Skeletal muscle tissue (tissue), 3 donors: ENCODE measurements at regions not wholly inside any gene's neighbourhood (a gene's known extent, or its start where the extent isn't known, plus 50 kb on each side); places are given as distances from the start of the nearest gene placed in this dataset.

ENCODE experiments used
- H3K27ac ChIP-seq: one replicate; pipeline ENCODE4 v1.7.0; 2013; ENCODE audit warnings: mild to moderate bottlenecking, low read depth, low read length, inconsistent platforms
- H3K27me3 ChIP-seq, 3 donors: one replicate each; pipeline ENCODE4 v1.7.0; 2013; ENCODE audit warnings: low read length in 3 of 3; ENCODE audit not compliant: control insufficient read depth in 3 of 3, insufficient read depth in 3 of 3
- H3K36me3 ChIP-seq, 3 donors: one replicate each; pipeline ENCODE4 v1.7.0; 2013; ENCODE audit warnings: low read length in 3 of 3; ENCODE audit not compliant: control insufficient read depth in 3 of 3, insufficient read depth in 3 of 3
- H3K4me1 ChIP-seq, 3 donors: one replicate each; pipeline ENCODE4 v1.7.0; 2013; ENCODE audit warnings: low read length in 3 of 3, mild to moderate bottlenecking in 3 of 3; ENCODE audit not compliant: control insufficient read depth in 3 of 3, insufficient read depth in 3 of 3
- H3K4me3 ChIP-seq, 3 donors: one replicate each; pipeline ENCODE4 v1.7.0; 2013; ENCODE audit warnings: low read length in 3 of 3
- H3K9ac ChIP-seq, 3 donors: one replicate each; pipeline ENCODE4 v1.7.0; 2013; ENCODE audit warnings: low read length in 3 of 3, mild to moderate bottlenecking in 3 of 3, moderate library complexity in 2 of 3, low read depth in 1 of 3
- H3K9me3 ChIP-seq, 3 donors: one replicate each; pipeline ENCODE4 v1.7.0; 2013; ENCODE audit warnings: low read length in 3 of 3; ENCODE audit not compliant: control insufficient read depth in 3 of 3
- donor health status: Osteomylitis.

DNA sequence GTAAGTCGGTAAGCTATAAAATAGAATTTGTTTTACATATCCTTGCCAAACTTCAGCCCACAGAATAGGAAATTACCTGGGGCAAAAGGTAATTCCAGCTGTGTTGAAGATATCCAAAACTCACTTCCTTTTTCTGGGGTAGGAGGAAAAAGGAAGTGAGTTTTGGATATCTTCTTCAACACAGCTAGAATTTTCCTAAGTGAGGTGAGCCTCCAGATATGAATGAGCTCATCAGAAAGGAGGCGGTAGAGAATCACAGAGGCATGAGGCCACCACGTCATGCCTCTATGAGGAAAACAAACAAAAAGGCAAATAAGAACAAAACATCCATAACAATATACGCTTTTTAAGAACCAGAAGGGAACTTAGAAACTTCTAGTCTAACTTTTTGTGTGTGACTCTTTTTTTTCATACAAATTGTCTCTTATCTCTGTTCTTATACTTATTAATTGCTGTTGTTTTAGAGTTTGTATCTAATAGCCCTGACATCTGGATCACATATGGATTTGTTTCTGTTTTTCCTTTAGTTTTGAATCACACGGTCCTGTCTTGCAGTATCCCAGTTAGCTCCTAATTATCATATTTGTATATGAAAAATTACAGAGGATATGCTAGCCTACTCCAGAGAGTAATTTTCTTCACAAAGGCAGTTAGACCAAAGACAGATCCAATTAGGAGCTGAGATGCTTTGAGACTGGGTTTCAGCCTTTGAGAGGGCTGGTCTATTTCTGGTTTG, 104.5 kb downstream of the RBM43 start:
- no peak overlapping the region for H3K9ac ChIP-seq
- peaks cover 0 to 3% (median 0%) of the 10 kb centered on the region in 3 donors for H3K27me3 ChIP-seq

GRCh38 chr2:151156431-151156830, 105.2 kb downstream of the RBM43 start:
- Histone ChIP-seq H3K36me3 (no peaks in the 10 kb centered on the region), H3K27me3 (peaks cover 0 to 3% (median 0%) of the 10 kb centered on the region in 3 donors), H3K4me1 (no peaks in the 10 kb centered on the region), H3K4me3 (no peak overlapping the region), H3K9ac (no peak overlapping the region), H3K27ac (no peak overlapping the region), H3K9me3 (no peaks in the 10 kb centered on the region)

More for the DNA sequence above, 104.5 kb downstream of the RBM43 start:
- Histone ChIP-seq H3K4me3 (no peak overlapping the region), H3K4me1 (no peaks in the 10 kb centered on the region), H3K27ac (no peak overlapping the region), H3K36me3 (no peaks in the 10 kb centered on the region), H3K9me3 (no peaks in the 10 kb centered on the region)

GRCh38 chr2:151153601-151154000, 108.1 kb downstream of the RBM43 start:
- peaks cover 0 to 3% (median 0%) of the 10 kb centered on the region in 3 donors for H3K27me3 ChIP-seq
- H3K4me3 ChIP-seq = no peak overlapping the region
- H3K9me3 ChIP-seq = no peaks in the 10 kb centered on the region
- no peaks in the 10 kb centered on the region for H3K4me1 ChIP-seq
- no peak overlapping the region for H3K9ac ChIP-seq
- no peak overlapping the region for H3K27ac ChIP-seq
- H3K36me3 ChIP-seq = no peaks in the 10 kb centered on the region

- no peaks in the 10 kb centered on the region for H3K36me3 ChIP-seq
- no peaks in the 10 kb centered on the region for H3K4me1 ChIP-seq
- no peak overlapping the region for H3K4me3 ChIP-seq
- H3K9me3 ChIP-seq = no peaks in the 10 kb centered on the region
- H3K27ac ChIP-seq = no peak overlapping the region
- peaks cover 0 to 3% (median 0%) of the 10 kb centered on the region in 3 donors for H3K27me3 ChIP-seq
- H3K9ac ChIP-seq = no peak overlapping the region
These were observed 111.0 kb downstream of the RBM43 start for GRCh38 chr2:151150331-151151320.

GRCh38 chr2:151138507-151138906, 123.2 kb downstream of the RBM43 start:
- Histone ChIP-seq H3K27ac (no peak overlapping the region), H3K4me1 (no peaks in the 10 kb centered on the region), H3K9me3 (no peaks in the 10 kb centered on the region), H3K27me3 (no peaks in the 10 kb centered on the region), H3K36me3 (no peaks in the 10 kb centered on the region), H3K9ac (no peak overlapping the region), H3K4me3 (no peak overlapping the region)

- Histone ChIP-seq H3K4me1 (no peaks in the 10 kb centered on the region), H3K27me3 (no peaks in the 10 kb centered on the region), H3K27ac (no peak overlapping the region), H3K36me3 (no peaks in the 10 kb centered on the region), H3K9ac (no peak overlapping the region), H3K4me3 (no peak overlapping the region), H3K9me3 (no peaks in the 10 kb centered on the region)
These were observed 124.1 kb downstream of the RBM43 start for GRCh38 chr2:151137526-151137925.

DNA sequence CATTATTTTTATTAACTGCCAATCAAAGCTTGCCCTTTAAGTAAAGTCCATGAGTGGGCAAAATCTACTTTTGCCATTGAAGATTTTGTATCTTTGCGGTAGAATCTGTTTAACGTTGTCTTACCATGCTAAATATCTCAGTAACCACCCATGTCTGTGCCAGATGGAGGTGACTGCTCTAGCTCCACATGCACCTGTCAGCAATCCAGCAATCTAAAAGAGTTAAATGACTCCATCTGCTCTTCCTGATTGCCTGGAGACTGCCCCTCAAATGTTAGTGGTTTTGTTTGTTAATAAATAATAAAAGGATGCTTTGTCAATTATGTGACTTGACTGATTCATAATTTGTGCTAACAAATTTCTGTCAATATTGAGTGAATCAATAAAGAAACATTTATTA, 141.7 kb downstream of the RBM43 start:
- Histone ChIP-seq H3K9me3 (no peaks in the 10 kb centered on the region), H3K27ac (no peak overlapping the region), H3K27me3 (no peaks in the 10 kb centered on the region), H3K4me1 (no peaks in the 10 kb centered on the region), H3K36me3 (no peaks in the 10 kb centered on the region), H3K4me3 (no peak overlapping the region), H3K9ac (no peak overlapping the region)

DNA sequence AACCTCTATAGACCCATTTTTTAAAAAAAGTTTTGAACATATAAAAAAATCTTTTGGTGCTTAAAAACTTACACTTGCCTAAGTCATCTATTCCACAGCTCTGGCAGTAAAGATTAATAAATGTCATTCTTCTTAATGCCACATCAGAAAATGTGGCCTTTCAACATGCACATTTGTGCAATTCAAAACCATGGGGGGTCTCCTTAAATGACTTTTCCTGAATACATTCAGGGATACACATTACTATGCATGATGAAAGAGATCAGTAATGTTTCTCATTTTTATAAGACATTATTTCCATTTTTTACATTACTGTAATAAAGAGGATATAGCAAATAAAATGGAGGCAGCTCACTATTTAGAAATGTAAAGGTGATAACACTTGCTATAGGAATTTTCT, 142.3 kb downstream of the RBM43 start:
- Histone ChIP-seq H3K36me3 (no peaks in the 10 kb centered on the region), H3K9ac (no peak overlapping the region), H3K9me3 (no peaks in the 10 kb centered on the region), H3K27ac (no peak overlapping the region), H3K4me3 (no peak overlapping the region), H3K27me3 (no peaks in the 10 kb centered on the region), H3K4me1 (no peaks in the 10 kb centered on the region)

DNA sequence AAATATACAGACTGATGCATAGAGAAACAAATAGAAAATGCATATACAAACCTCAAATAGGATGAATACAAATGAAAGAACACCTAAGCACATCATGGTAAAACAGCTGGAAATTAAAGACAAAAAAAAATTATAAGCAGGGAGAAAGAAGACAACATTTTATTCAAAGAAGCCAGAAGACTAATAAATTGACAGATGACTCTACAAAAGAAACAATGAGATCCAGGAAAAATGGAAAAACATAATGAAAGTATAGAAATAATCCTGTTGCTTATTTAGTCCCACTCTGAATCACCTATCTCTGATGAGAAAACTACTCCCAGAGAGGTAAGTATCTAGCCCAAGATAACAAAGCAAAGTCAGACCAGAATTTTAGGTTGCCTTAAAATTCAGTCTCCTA, 143.4 kb downstream of the RBM43 start:
- Histone ChIP-seq H3K9me3 (no peaks in the 10 kb centered on the region), H3K27me3 (no peaks in the 10 kb centered on the region), H3K36me3 (no peaks in the 10 kb centered on the region), H3K4me3 (no peak overlapping the region), H3K27ac (no peak overlapping the region), H3K9ac (no peak overlapping the region), H3K4me1 (no peaks in the 10 kb centered on the region)

DNA sequence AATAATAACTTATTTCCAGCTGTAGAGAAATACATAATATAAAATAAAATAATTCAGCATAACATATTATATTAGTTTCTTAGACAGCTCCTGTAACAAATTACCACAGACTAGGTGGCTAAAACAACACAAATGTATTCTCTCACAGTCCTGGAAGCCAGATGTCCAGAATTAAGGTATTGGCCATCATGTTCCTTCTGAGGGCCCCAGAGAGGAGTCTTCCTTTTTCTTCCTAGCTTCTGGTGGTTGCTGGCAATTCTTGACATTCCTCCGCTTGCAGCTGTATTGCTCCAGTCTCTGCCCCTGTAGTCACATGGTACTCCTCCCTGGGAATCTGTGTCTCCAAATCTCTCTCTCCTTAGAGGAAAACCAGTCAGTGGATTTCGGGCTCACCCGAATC, 146.8 kb downstream of the RBM43 start:
- Histone ChIP-seq H3K27me3 (no peaks in the 10 kb centered on the region), H3K27ac (no peak overlapping the region), H3K9ac (no peak overlapping the region), H3K4me1 (no peaks in the 10 kb centered on the region), H3K36me3 (no peaks in the 10 kb centered on the region), H3K4me3 (no peak overlapping the region), H3K9me3 (no peaks in the 10 kb centered on the region)
